Common myeloid progenitor, CD34-positive (primary cell): ENCODE measurements at regions not wholly inside any gene's neighbourhood (a gene's known extent, or its start where the extent isn't known, plus 50 kb on each side); places are given as distances from the start of the nearest gene placed in this dataset.
"Not testable (repeated sequence)": the region's sequence is repeated elsewhere in the genome, so short reads cannot be mapped to it uniquely, and the experiment has no call there.

Experiments used
- CTCF ChIA-PET: fragments of 350-600 bp; sonication (Branson Sonifier 250); formaldehyde crosslinking; loops from one replicate; lab custom pipeline; 2021; ENCODE audit warnings: antibody characterized with exemption; lab: Charles Lee
- POLR2A ChIA-PET: fragments of 350-600 bp; sonication (Branson Sonifier 250); formaldehyde crosslinking; loops from one replicate; lab custom pipeline; 2021; ENCODE audit warnings: antibody characterized with exemption; lab: Charles Lee
- DNase-seq, 3 donors: peaks; one replicate each; pipeline versions ENCODE4 v3.0.0 to v3.0.0-alpha.2; 2013
- H3K27ac ChIP-seq, 2 experiments: 1 replicate in 1 of 2; 2 replicates in 1 of 2; pipeline ENCODE4 v1.7.0; 2013; ENCODE audit warnings: inconsistent platforms in 2 of 2, low read length in 2 of 2, mild to moderate bottlenecking in 2 of 2, low read depth in 1 of 2, moderate library complexity in 1 of 2; ENCODE audit not compliant: severe bottlenecking in 2 of 2, insufficient read depth in 1 of 2, poor library complexity in 1 of 2
- H3K27me3 ChIP-seq, 5 experiments: replicated peaks in 2 of 5; 1 replicate in 3 of 5; 2 replicates in 2 of 5; pipeline versions ENCODE4 v1.6.1 to v1.7.0; 2013; ENCODE audit warnings: low read length in 4 of 5, mild to moderate bottlenecking in 2 of 5, moderate library complexity in 2 of 5, inconsistent platforms in 1 of 5; ENCODE audit not compliant: insufficient read depth in 5 of 5, control insufficient read depth in 4 of 5
- H3K36me3 ChIP-seq, 4 experiments: 1 replicate in 2 of 4; 2 replicates in 2 of 4; pipeline versions ENCODE4 v1.6.1 to v1.7.0; 2013; ENCODE audit warnings: low read length in 3 of 4, control low read depth in 1 of 4, mild to moderate bottlenecking in 1 of 4; ENCODE audit not compliant: control insufficient read depth in 4 of 4, insufficient read depth in 4 of 4
- H3K4me1 ChIP-seq, 4 experiments: 1 replicate in 3 of 4; 2 replicates in 1 of 4; pipeline versions ENCODE4 v1.6.1 to v1.7.1; 2013; ENCODE audit warnings: low read length in 3 of 4, mild to moderate bottlenecking in 3 of 4, control low read depth in 1 of 4, inconsistent platforms in 1 of 4, moderate library complexity in 1 of 4; ENCODE audit not compliant: control insufficient read depth in 4 of 4, insufficient read depth in 4 of 4; ENCODE audit errors: control extremely low read depth in 1 of 4
- H3K4me3 ChIP-seq, 7 experiments: 1 replicate in 4 of 7; 2 replicates in 3 of 7; pipeline versions ENCODE4 v1.5.1 to v1.7.0; 2013; ENCODE audit warnings: mild to moderate bottlenecking in 7 of 7, low read length in 6 of 7, moderate library complexity in 6 of 7, inconsistent platforms in 2 of 7, low read depth in 2 of 7, control low read depth in 1 of 7; ENCODE audit not compliant: insufficient read depth in 4 of 7, control insufficient read depth in 1 of 7; ENCODE audit errors: extremely low read depth in 1 of 7
- H3K9me3 ChIP-seq, 5 experiments: 1 replicate in 4 of 5; 2 replicates in 1 of 5; pipeline versions ENCODE4 v1.6.1 to v1.7.1; 2013; ENCODE audit warnings: low read length in 4 of 5, mild to moderate bottlenecking in 2 of 5, inconsistent platforms in 1 of 5, low read depth in 1 of 5, moderate library complexity in 1 of 5; ENCODE audit not compliant: control insufficient read depth in 4 of 5, insufficient read depth in 2 of 5; ENCODE audit errors: control extremely low read depth in 1 of 5
- WGBS: methylation state at CpG from one replicate; pipeline ENCODE4 v1.1.5; 2013; ENCODE audit not compliant: insufficient coverage; 5-methylcytosine and 5-hydroxymethylcytosine counted together

- 100% methylated on average over 1 of the region's 3 CpGs for WGBS
- peaks cover 0 to 6% (median 1%) of the 10 kb centered on the region in 4 experiments for H3K4me1 ChIP-seq
- H3K9me3 ChIP-seq = no peaks in the 10 kb centered on the region
- no peak overlapping the region for H3K27ac ChIP-seq
- H3K36me3 ChIP-seq = no peaks in the 10 kb centered on the region
- CTCF ChIA-PET = no interaction called here
- H3K4me3 ChIP-seq = no peak overlapping the region
- DNase-seq = no peak
- H3K27me3 ChIP-seq = no peaks in the 10 kb centered on the region
- POLR2A ChIA-PET = no interaction called here
These were observed 119.3 kb upstream of the BEND6 start for GRCh38 chr6:56835612-56836011.

GRCh38 chr6:56833873-56834272 is 121.0 kb upstream of the BEND6 start:
- Histone ChIP-seq H3K36me3 (no peaks in the 10 kb centered on the region), H3K4me1 (peaks cover 0 to 3% (median 0%) of the 10 kb centered on the region in 4 experiments), H3K9me3 (no peaks in the 10 kb centered on the region), H3K27me3 (no peaks in the 10 kb centered on the region), H3K27ac (no peak overlapping the region), H3K4me3 (no peak overlapping the region)
- 83% methylated on average over 1 of the region's 1 CpG for WGBS
- ChIA-PET POLR2A (no interaction called here), CTCF (interaction anchor here (0.9 to 2.2 kb wide), 3 partner anchors 17 to 19 kb away, joined by 3 to 5 read pairs (median 3); no protein-coding TSS in a partner anchor)
- DNase-seq = no peak

- Histone ChIP-seq H3K9me3 (no peaks in the 10 kb centered on the region), H3K27me3 (no peaks in the 10 kb centered on the region), H3K4me1 (no peaks in the 10 kb centered on the region), H3K27ac (no peak overlapping the region), H3K36me3 (no peaks in the 10 kb centered on the region), H3K4me3 (no peak overlapping the region)
- WGBS = 100% methylated on average over 2 of the region's 3 CpGs
- no peak for DNase-seq
- ChIA-PET POLR2A (no interaction called here), CTCF (interaction anchor here (0.9 to 2.2 kb wide), 4 partner anchors 16 to 125 kb away, joined by 3 to 5 read pairs (median 4); no protein-coding TSS in a partner anchor)
These were observed 121.6 kb upstream of the BEND6 start for GRCh38 chr6:56833127-56833791.

- ChIA-PET CTCF (interaction anchor here (1.3 kb wide), 1 partner anchor 19 kb away, joined by 4 read pairs; no protein-coding TSS in a partner anchor), POLR2A (no interaction called here)
- no peak overlapping the region for H3K27ac ChIP-seq
- H3K4me1 ChIP-seq = no peaks in the 10 kb centered on the region
- DNase-seq = no peak
- WGBS = 100% methylated on average over 3 of the region's 3 CpGs
- no peaks in the 10 kb centered on the region for H3K36me3 ChIP-seq
- no peaks in the 10 kb centered on the region for H3K9me3 ChIP-seq
- no peak overlapping the region for H3K4me3 ChIP-seq
- no peaks in the 10 kb centered on the region for H3K27me3 ChIP-seq
These were observed 122.7 kb upstream of the BEND6 start for GRCh38 chr6:56832225-56832624.

- 100% methylated on average over 1 of the region's 2 CpGs for WGBS
- no peaks in the 10 kb centered on the region for H3K9me3 ChIP-seq
These were observed 123.6 kb upstream of the BEND6 start for GRCh38 chr6:56831334-56831733.

GRCh38 chr6:56827908-56828649 is 126.8 kb upstream of the BEND6 start:
- H3K36me3 ChIP-seq = no peaks in the 10 kb centered on the region
- H3K27me3 ChIP-seq = no peaks in the 10 kb centered on the region
- no peaks in the 10 kb centered on the region for H3K9me3 ChIP-seq
- H3K4me3 ChIP-seq = no peak overlapping the region
- ChIA-PET POLR2A (no interaction called here), CTCF (interaction anchor here (0.8 kb wide), 1 partner anchor 23 kb away, joined by 3 read pairs; no protein-coding TSS in a partner anchor)
- H3K4me1 ChIP-seq = no peaks in the 10 kb centered on the region
- DNase-seq = no peak
- WGBS = 100% methylated on average over 1 of the region's 2 CpGs
- no peak overlapping the region for H3K27ac ChIP-seq

More at GRCh38 chr6:56831334-56831733, 123.6 kb upstream of the BEND6 start:
- Histone ChIP-seq H3K27ac (no peak overlapping the region), H3K27me3 (no peaks in the 10 kb centered on the region), H3K4me3 (no peak overlapping the region), H3K4me1 (no peaks in the 10 kb centered on the region), H3K36me3 (no peaks in the 10 kb centered on the region)
- DNase-seq = no peak
- ChIA-PET CTCF (interaction anchor here (1.3 kb wide), 1 partner anchor 20 kb away, joined by 4 read pairs; no protein-coding TSS in a partner anchor), POLR2A (no interaction called here)

GRCh38 chr6:56824431-56824830 is 130.5 kb upstream of the BEND6 start:
- H3K27me3 ChIP-seq, H3K36me3 ChIP-seq, POLR2A ChIA-PET, H3K4me1 ChIP-seq, H3K27ac ChIP-seq, H3K9me3 ChIP-seq, H3K4me3 ChIP-seq, DNase-seq, CTCF ChIA-PET: not testable (repeated sequence)
- WGBS = 95% methylated on average over 21 of the region's 26 CpGs
